ENCODE measurements at regions not wholly inside any gene's neighbourhood (a gene's known extent, or its start where the extent isn't known, plus 50 kb on each side); places are given as distances from the start of the nearest gene placed in this dataset.

DNA sequence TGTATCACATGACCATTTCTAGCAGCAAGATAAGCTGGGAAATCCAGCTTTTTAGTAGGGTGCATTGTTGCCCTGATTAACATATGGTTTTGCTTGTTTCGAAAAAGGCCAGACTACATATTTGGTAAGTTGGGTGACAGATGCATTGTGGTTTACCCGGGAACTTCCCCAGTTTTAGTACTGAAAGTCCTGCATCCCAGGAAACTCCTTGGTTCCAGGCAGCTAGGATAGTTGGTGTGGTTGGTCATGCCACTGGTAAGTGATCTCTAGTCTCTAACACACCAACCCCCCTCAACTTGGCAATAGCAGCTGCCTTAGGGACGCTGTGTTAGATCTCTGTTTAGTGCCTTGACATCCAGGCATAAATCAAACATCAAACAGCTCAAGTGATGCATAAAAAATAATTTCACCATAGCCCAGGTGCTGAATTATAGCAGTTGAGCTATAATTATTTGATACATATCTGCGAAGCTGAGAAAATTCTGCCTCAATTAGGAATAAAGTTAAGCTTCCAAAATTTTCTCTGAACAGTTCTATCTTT, 216.5 kb downstream of the TFAP2C start:
- H3K79me2 ChIP-seq (ENCODE audit: insufficient read depth, low read length) = no peaks in the 10 kb centered on the region
- no peak for TF ChIP-seq EZH2 (IDR thresholded peaks at IDR 0.05; ENCODE audit: borderline replicate concordance, low read length)
- no peaks in the 10 kb centered on the region for H3K9me2 ChIP-seq (ENCODE audit: low read depth, low read length)
- H3F3A ChIP-seq (ENCODE audit: insufficient read depth, low read length) = no peaks in the 10 kb centered on the region
- H3K4me2 ChIP-seq (ENCODE audit: low read length) = no peak overlapping the region
- H3K4me1 ChIP-seq (ENCODE audit: insufficient read depth, low read length, severe bottlenecking) = no peaks in the 10 kb centered on the region
- no peaks in the 10 kb centered on the region for H4K20me1 ChIP-seq (ENCODE audit: insufficient read depth, low read length)
- H3K4me3 ChIP-seq (ENCODE audit: low read depth, low read length, poor library complexity, severe bottlenecking) = no peak overlapping the region
- no peak overlapping the region for H3K9ac ChIP-seq (ENCODE audit: low read length)
- no peaks in the 10 kb centered on the region for H3K9me3 ChIP-seq (ENCODE audit: low read length)
- no peaks in the 10 kb centered on the region for H3K36me3 ChIP-seq (ENCODE audit: insufficient read depth, low read length)
- no peak overlapping the region for H2AFZ ChIP-seq (ENCODE audit: low read length)
- H3K27ac ChIP-seq (ENCODE audit: low read depth, low read length, poor library complexity, severe bottlenecking) = no peak overlapping the region
- no peaks in the 10 kb centered on the region; the same call in 1 of the 2 replicates for H3K27me3 ChIP-seq (ENCODE audit: insufficient read depth, low read length)

DNA sequence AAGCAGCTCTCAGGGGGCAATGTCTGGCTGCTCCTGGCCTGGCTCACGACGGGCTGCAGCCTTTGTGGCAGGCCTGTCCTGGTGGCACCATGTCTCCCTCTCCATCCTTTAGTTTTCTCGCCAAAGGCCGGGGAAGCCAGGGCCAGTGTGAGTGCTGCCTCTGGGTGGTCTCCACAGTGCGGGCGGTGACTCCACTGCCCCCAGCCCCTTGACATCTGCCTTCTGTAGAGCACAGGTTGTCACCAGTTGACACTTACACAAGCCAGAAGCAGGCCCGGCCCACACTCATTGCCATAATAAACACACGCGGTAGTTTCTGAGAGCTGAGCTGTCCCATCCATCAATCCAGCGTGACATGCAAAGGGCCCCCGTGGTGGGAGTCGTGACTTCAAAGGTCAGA, 219.5 kb downstream of the TFAP2C start:
- Histone ChIP-seq H3K79me2 (ENCODE audit: insufficient read depth, low read length) (no peaks in the 10 kb centered on the region), H3K4me2 (ENCODE audit: low read length) (no peak overlapping the region), H3K27ac (ENCODE audit: low read depth, low read length, poor library complexity, severe bottlenecking) (no peak overlapping the region), H3F3A (ENCODE audit: insufficient read depth, low read length) (no peaks in the 10 kb centered on the region), H3K4me3 (ENCODE audit: low read depth, low read length, poor library complexity, severe bottlenecking) (no peak overlapping the region), H3K4me1 (ENCODE audit: insufficient read depth, low read length, severe bottlenecking) (no peaks in the 10 kb centered on the region), H3K9me2 (ENCODE audit: low read depth, low read length) (no peaks in the 10 kb centered on the region), H4K20me1 (ENCODE audit: insufficient read depth, low read length) (no peaks in the 10 kb centered on the region), H2AFZ (ENCODE audit: low read length) (no peak overlapping the region), H3K9me3 (ENCODE audit: low read length) (no peaks in the 10 kb centered on the region), H3K27me3 (ENCODE audit: insufficient read depth, low read length) (no peaks in the 10 kb centered on the region), H3K36me3 (ENCODE audit: insufficient read depth, low read length) (no peaks in the 10 kb centered on the region), H3K9ac (ENCODE audit: low read length) (no peak overlapping the region)
- no peak for TF ChIP-seq EZH2 (IDR thresholded peaks at IDR 0.05; ENCODE audit: borderline replicate concordance, low read length)
- TF ChIP-seq, protein P1, sequence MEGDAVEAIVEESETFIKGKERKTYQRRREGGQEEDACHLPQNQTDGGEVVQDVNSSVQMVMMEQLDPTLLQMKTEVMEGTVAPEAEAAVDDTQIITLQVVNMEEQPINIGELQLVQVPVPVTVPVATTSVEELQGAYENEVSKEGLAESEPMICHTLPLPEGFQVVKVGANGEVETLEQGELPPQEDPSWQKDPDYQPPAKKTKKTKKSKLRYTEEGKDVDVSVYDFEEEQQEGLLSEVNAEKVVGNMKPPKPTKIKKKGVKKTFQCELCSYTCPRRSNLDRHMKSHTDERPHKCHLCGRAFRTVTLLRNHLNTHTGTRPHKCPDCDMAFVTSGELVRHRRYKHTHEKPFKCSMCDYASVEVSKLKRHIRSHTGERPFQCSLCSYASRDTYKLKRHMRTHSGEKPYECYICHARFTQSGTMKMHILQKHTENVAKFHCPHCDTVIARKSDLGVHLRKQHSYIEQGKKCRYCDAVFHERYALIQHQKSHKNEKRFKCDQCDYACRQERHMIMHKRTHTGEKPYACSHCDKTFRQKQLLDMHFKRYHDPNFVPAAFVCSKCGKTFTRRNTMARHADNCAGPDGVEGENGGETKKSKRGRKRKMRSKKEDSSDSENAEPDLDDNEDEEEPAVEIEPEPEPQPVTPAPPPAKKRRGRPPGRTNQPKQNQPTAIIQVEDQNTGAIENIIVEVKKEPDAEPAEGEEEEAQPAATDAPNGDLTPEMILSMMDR (IDR thresholded peaks at IDR 0.05; ENCODE audit: low read length) = no peak

DNA sequence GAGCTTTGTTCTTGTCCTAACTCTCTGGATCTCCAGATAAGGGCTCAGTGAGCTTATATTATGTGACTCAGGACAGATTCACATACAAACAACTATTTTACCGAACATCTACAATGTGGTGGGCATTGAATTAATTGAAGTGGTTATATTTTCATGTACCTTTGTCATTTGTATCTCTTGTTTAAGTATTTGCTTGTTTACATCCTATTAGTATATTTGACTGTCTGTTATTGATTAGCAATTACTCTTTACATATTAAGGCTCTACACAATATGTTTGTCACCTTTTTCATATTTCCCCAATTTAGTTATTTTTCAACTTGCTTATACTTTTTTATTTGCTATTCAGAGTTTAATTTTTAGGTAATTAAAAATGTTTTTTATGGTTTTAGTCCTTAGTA, 222.4 kb downstream of the TFAP2C start:
- H3F3A ChIP-seq (ENCODE audit: insufficient read depth, low read length) = no peaks in the 10 kb centered on the region
- H3K36me3 ChIP-seq (ENCODE audit: insufficient read depth, low read length) = no peaks in the 10 kb centered on the region
- H3K4me2 ChIP-seq (ENCODE audit: low read length) = no peak overlapping the region
- H3K9me2 ChIP-seq (ENCODE audit: low read depth, low read length) = no peaks in the 10 kb centered on the region
- H4K20me1 ChIP-seq (ENCODE audit: insufficient read depth, low read length) = no peaks in the 10 kb centered on the region
- H3K4me1 ChIP-seq (ENCODE audit: insufficient read depth, low read length, severe bottlenecking) = no peaks in the 10 kb centered on the region
- TF ChIP-seq EZH2 (IDR thresholded peaks at IDR 0.05; ENCODE audit: borderline replicate concordance, low read length) = no peak
- TF ChIP-seq, protein P1 (IDR thresholded peaks at IDR 0.05; ENCODE audit: low read length) = no peak
- H3K4me3 ChIP-seq (ENCODE audit: low read depth, low read length, poor library complexity, severe bottlenecking) = no peak overlapping the region
- peaks cover 4% of the 10 kb centered on the region; the same call in 1 of the 2 replicates for H3K27me3 ChIP-seq (ENCODE audit: insufficient read depth, low read length)
- no peaks in the 10 kb centered on the region for H3K79me2 ChIP-seq (ENCODE audit: insufficient read depth, low read length)
- H3K9ac ChIP-seq (ENCODE audit: low read length) = no peak overlapping the region
- no peak overlapping the region for H2AFZ ChIP-seq (ENCODE audit: low read length)
- H3K27ac ChIP-seq (ENCODE audit: low read depth, low read length, poor library complexity, severe bottlenecking) = no peak overlapping the region
- H3K9me3 ChIP-seq (ENCODE audit: low read length) = no peaks in the 10 kb centered on the region

DNA sequence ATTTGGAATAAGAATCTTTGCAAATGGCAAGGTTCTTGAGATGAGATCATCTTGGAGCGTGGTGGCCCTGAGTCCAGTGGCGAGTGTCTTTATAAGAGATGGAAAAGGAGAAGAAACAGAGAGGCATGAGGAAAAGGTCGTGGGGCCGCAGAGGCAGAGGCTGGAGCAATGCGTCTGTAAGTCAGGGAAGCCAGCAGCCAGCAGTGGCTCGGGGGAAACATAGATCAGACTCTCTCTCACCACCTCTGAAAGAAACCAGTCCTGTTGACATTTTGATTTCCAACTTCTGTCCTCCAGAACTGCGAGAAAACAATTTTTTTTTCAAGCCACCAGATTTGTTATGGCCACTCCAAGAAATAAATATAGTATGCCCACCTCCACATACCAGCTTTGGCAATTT, 226.6 kb downstream of the TFAP2C start:
- Histone ChIP-seq H3F3A (ENCODE audit: insufficient read depth, low read length) (no peaks in the 10 kb centered on the region), H3K4me3 (ENCODE audit: low read depth, low read length, poor library complexity, severe bottlenecking) (no peak overlapping the region), H3K9me3 (ENCODE audit: low read length) (no peaks in the 10 kb centered on the region), H3K4me2 (ENCODE audit: low read length) (no peak overlapping the region), H3K79me2 (ENCODE audit: insufficient read depth, low read length) (no peaks in the 10 kb centered on the region), H4K20me1 (ENCODE audit: insufficient read depth, low read length) (no peaks in the 10 kb centered on the region), H3K36me3 (ENCODE audit: insufficient read depth, low read length) (no peaks in the 10 kb centered on the region), H3K27me3 (ENCODE audit: insufficient read depth, low read length) (peaks cover 4% of the 10 kb centered on the region; the same call in 1 of the 2 replicates), H3K9ac (ENCODE audit: low read length) (no peak overlapping the region), H3K9me2 (ENCODE audit: low read depth, low read length) (no peaks in the 10 kb centered on the region), H2AFZ (ENCODE audit: low read length) (no peak overlapping the region), H3K27ac (ENCODE audit: low read depth, low read length, poor library complexity, severe bottlenecking) (no peak overlapping the region), H3K4me1 (ENCODE audit: insufficient read depth, low read length, severe bottlenecking) (no peaks in the 10 kb centered on the region)
- TF ChIP-seq EZH2 (IDR thresholded peaks at IDR 0.05; ENCODE audit: borderline replicate concordance, low read length) = no peak
- TF ChIP-seq, protein P1 (IDR thresholded peaks at IDR 0.05; ENCODE audit: low read length) = no peak
